Activated naive CD8-positive, alpha-beta T cell treated with anti-CD3 and anti-CD28 coated beads for 36 hours (primary cell): ENCODE measurements at regions not wholly inside any gene's neighbourhood (a gene's known extent, or its start where the extent isn't known, plus 50 kb on each side); places are given as distances from the start of the nearest gene placed in this dataset.
A peak's percentile ranks its signal among the peaks of the same experiment; 100 is the strongest.

ENCODE experiments used
- DNase-seq: peaks from one replicate; pipeline ENCODE4 v3.0.0; 2021
- H3K27ac Mint-ChIP-seq: one replicate; pipeline ENCODE4 v1.8.0; 2022; ENCODE audit warnings: mild to moderate bottlenecking, moderate library complexity, mixed read lengths
- H3K27me3 Mint-ChIP-seq: one replicate; pipeline ENCODE4 v1.8.0; 2022; ENCODE audit warnings: mild to moderate bottlenecking, mixed read lengths
- H3K36me3 Mint-ChIP-seq: one replicate; pipeline ENCODE4 v1.8.0; 2021; ENCODE audit warnings: mild to moderate bottlenecking, mixed read lengths
- H3K4me1 Mint-ChIP-seq: one replicate; pipeline ENCODE4 v1.8.0; 2021; ENCODE audit warnings: mixed read lengths
- H3K4me3 Mint-ChIP-seq: one replicate; pipeline ENCODE4 v1.8.0; 2022; ENCODE audit warnings: mild to moderate bottlenecking, moderate library complexity, mixed read lengths
- H3K9me3 Mint-ChIP-seq: one replicate; pipeline ENCODE4 v1.8.0; 2022; ENCODE audit warnings: mixed read lengths

- no peak overlapping the region for H3K4me3 Mint-ChIP-seq
- peaks cover 34% of the 10 kb centered on the region for H3K4me1 Mint-ChIP-seq
- DNase-seq, result no peak
- no peak overlapping the region for H3K27ac Mint-ChIP-seq
- no peaks in the 10 kb centered on the region for H3K27me3 Mint-ChIP-seq
- H3K36me3 Mint-ChIP-seq, result peaks cover 10% of the 10 kb centered on the region
- H3K9me3 Mint-ChIP-seq, result peaks cover 13% of the 10 kb centered on the region
Observed at GRCh38 chr2:102078773-102079172, 63.8 kb upstream of the IL1R1 start.

- H3K27ac Mint-ChIP-seq, result peak overlapping the region; percentile 75
- DNase-seq, result no peak
- H3K36me3 Mint-ChIP-seq, result peaks cover 10% of the 10 kb centered on the region
- H3K9me3 Mint-ChIP-seq, result peaks cover 13% of the 10 kb centered on the region
- no peak overlapping the region for H3K4me3 Mint-ChIP-seq
- H3K4me1 Mint-ChIP-seq, result peaks cover 41% of the 10 kb centered on the region
- H3K27me3 Mint-ChIP-seq, result no peaks in the 10 kb centered on the region
Observed at GRCh38 chr2:102080451-102081242, 61.9 kb upstream of the IL1R1 start.

- Mint-ChIP-seq H3K4me1 (peaks cover 41% of the 10 kb centered on the region), H3K27ac (no peak overlapping the region), H3K27me3 (no peaks in the 10 kb centered on the region), H3K36me3 (peaks cover 10% of the 10 kb centered on the region), H3K4me3 (no peak overlapping the region), H3K9me3 (peaks cover 13% of the 10 kb centered on the region)
- DNase-seq, result no peak
Observed at GRCh38 chr2:102081243-102081522, 61.4 kb upstream of the IL1R1 start.

DNA sequence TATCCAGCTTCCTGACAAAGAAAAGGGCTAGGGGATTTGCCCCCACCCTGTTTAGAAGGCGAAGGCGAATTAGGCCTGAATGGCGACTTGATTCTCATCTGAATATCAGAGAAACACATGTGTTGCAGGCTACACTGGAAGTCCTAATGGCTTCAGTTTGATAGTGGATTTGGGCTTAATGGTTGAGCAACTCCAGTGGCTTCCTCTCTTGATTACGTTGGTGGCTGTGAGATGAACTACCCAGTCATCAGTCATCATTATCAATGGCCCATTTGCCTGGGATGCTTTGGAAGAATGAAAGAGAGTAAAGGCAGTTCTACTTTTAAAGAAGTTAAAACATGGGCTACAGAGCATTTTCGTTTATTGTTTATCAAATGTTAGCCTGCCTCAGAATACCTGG, 60.9 kb upstream of the IL1R1 start:
- H3K9me3 Mint-ChIP-seq, result peaks cover 13% of the 10 kb centered on the region
- peak overlapping the region; percentile 71 for H3K27ac Mint-ChIP-seq
- peaks cover 41% of the 10 kb centered on the region for H3K4me1 Mint-ChIP-seq
- peaks cover 10% of the 10 kb centered on the region for H3K36me3 Mint-ChIP-seq
- H3K27me3 Mint-ChIP-seq, result no peaks in the 10 kb centered on the region
- DNase-seq, result no peak
- H3K4me3 Mint-ChIP-seq, result no peak overlapping the region

DNA sequence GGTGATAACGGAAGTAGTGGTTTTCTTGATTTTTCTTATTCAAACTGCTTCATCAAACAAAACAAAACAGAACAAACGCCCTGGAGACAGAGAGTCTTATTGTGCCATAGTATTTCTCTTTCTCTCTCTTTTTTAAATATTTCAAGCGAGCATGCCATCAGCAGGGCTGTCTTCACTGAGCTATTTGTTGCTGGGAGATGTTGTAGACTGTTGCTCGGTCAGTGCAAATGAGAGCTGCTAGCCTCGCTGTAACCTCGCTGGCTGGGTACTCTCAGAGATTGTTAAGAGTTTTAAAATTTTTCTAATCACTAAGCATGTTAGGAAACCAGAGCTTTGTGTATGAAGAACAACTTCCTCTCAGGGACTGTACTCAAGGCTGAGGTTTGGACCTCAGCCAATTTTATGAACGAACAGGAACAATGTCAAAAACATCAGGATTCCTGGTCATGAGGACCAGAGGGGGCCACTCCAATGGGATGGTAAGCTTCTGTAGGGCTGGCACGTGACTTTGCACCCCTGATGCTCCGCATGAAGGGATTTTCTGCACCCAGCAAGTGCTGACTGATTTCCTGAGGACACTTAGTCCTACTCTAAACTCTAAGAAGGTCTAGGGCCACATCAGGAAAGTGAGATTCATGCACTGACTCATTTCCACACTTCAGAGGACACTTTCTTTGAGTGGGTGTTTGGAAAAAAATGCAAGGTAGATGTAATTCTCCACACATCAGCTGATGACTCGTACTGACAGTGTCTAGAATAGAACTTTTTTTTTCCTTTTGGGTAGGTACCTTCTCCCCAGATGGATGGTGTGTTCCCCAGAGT, 59.8 kb upstream of the IL1R1 start:
- peak; percentile 60 for DNase-seq
- Mint-ChIP-seq H3K36me3 (peaks cover 10% of the 10 kb centered on the region), H3K27me3 (no peaks in the 10 kb centered on the region), H3K27ac (peak overlapping the region; percentile 97), H3K4me3 (peak overlapping the region; percentile 64), H3K4me1 (peaks cover 41% of the 10 kb centered on the region), H3K9me3 (peaks cover 15% of the 10 kb centered on the region)

DNA sequence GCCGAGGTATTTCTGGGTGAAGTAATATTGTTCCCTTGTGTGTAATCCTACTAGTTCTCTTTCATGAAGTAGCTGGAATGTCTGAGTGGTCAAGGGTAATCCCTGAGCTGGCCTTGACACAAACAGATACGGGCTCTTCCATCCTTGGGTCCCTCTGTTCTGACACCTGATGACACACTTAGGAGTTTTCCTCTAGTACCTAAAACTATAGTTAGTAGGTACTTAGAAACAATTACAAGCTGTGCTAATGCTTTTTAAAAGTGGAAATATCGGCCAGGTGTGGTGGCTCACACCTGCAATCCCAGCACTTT, 59.2 kb upstream of the IL1R1 start:
- no peak for DNase-seq
- Mint-ChIP-seq H3K4me3 (no peak overlapping the region), H3K27ac (peak overlapping the region; percentile 97), H3K36me3 (peaks cover 10% of the 10 kb centered on the region), H3K4me1 (peaks cover 41% of the 10 kb centered on the region), H3K27me3 (no peaks in the 10 kb centered on the region), H3K9me3 (peaks cover 15% of the 10 kb centered on the region)

- Mint-ChIP-seq H3K9me3 (peaks cover 17% of the 10 kb centered on the region), H3K36me3 (peaks cover 11% of the 10 kb centered on the region), H3K27ac (no peak overlapping the region), H3K27me3 (no peaks in the 10 kb centered on the region), H3K4me3 (no peak overlapping the region), H3K4me1 (peaks cover 41% of the 10 kb centered on the region)
- DNase-seq, result no peak
Observed at GRCh38 chr2:102084651-102085050, 57.9 kb upstream of the IL1R1 start.

DNA sequence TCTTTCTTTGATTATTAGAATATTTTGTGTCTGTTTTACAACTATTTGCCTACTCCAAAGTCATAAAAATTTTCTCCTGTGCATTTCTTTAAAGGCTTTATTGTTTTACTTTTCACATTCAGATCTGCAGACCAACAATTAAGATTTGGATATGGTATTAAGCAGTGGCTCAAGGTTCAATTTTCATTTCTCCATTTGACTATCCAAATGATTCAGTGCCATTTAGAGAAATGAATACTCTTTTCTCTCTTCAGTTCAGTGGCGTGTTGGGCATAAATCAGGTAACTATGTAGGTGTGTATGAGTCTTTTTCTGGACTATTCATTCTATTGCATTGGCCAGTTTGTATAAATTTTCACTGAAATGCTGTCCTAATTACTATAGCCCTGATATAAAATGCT, 57.3 kb upstream of the IL1R1 start:
- no peak for DNase-seq
- peaks cover 39% of the 10 kb centered on the region for H3K4me1 Mint-ChIP-seq
- H3K27me3 Mint-ChIP-seq, result no peaks in the 10 kb centered on the region
- no peak overlapping the region for H3K27ac Mint-ChIP-seq
- peaks cover 12% of the 10 kb centered on the region for H3K36me3 Mint-ChIP-seq
- no peak overlapping the region for H3K4me3 Mint-ChIP-seq
- peaks cover 19% of the 10 kb centered on the region for H3K9me3 Mint-ChIP-seq

GRCh38 chr2:102086150-102086872, 56.2 kb upstream of the IL1R1 start:
- no peak for DNase-seq
- Mint-ChIP-seq H3K27ac (no peak overlapping the region), H3K36me3 (peaks cover 16% of the 10 kb centered on the region), H3K4me3 (no peak overlapping the region), H3K9me3 (peaks cover 22% of the 10 kb centered on the region), H3K27me3 (no peaks in the 10 kb centered on the region), H3K4me1 (peaks cover 29% of the 10 kb centered on the region)

GRCh38 chr2:102091121-102091520, 51.4 kb upstream of the IL1R1 start:
- no peak overlapping the region for H3K27ac Mint-ChIP-seq
- H3K9me3 Mint-ChIP-seq, result peaks cover 26% of the 10 kb centered on the region
- no peak for DNase-seq
- peaks cover 11% of the 10 kb centered on the region for H3K36me3 Mint-ChIP-seq
- peaks cover 5% of the 10 kb centered on the region for H3K4me1 Mint-ChIP-seq
- no peaks in the 10 kb centered on the region for H3K27me3 Mint-ChIP-seq
- H3K4me3 Mint-ChIP-seq, result no peak overlapping the region

GRCh38 chr2:102091908-102092307, 50.6 kb upstream of the IL1R1 start:
- Mint-ChIP-seq H3K4me1 (peaks cover 5% of the 10 kb centered on the region), H3K27ac (no peak overlapping the region), H3K36me3 (peaks cover 11% of the 10 kb centered on the region), H3K27me3 (no peaks in the 10 kb centered on the region), H3K9me3 (peaks cover 26% of the 10 kb centered on the region), H3K4me3 (no peak overlapping the region)
- no peak for DNase-seq

- no peak overlapping the region for H3K27ac Mint-ChIP-seq
- DNase-seq, result no peak
- peaks cover 11% of the 10 kb centered on the region for H3K36me3 Mint-ChIP-seq
- H3K9me3 Mint-ChIP-seq, result peaks cover 25% of the 10 kb centered on the region
- peaks cover 5% of the 10 kb centered on the region for H3K4me1 Mint-ChIP-seq
- no peak overlapping the region for H3K4me3 Mint-ChIP-seq
- H3K27me3 Mint-ChIP-seq, result no peaks in the 10 kb centered on the region
Observed at GRCh38 chr2:102092535-102092934, 50.0 kb upstream of the IL1R1 start.
